GM19043 (cell line): ENCODE measurements at regions not wholly inside any gene's neighbourhood (a gene's known extent, or its start where the extent isn't known, plus 50 kb on each side); places are given as distances from the start of the nearest gene placed in this dataset.

ENCODE experiments used
- ATAC-seq: cut with Tn5 transposase; IDR thresholded peaks from one replicate; pipeline ENCODE4 v1.9.1; 2021; ENCODE audit warnings: low read depth; ENCODE audit not compliant: unreplicated experiment

DNA sequence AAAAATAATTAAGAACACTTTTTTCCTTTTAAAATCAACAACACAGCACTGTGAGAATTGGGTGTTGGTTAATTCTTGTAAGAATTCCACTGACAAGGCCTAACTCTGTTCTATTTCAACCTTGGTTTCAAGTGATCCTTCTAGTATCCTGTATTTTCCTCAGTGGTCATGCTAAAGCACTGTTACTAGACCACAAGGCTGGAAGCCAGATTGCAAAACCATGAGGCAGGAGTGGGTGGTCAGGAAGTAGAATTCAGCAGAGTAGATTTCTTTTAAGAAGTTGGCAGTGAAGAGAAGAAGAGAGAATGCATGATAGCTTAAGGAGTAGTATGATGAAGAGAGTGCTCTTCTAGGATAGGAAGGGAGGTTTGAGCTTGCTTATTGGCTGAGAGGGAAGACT is 71.6 kb upstream of the LEF1 start:
- ATAC-seq = no peak

GRCh38 chr4:108237693-108238092 is 69.0 kb upstream of the LEF1 start:
- no peak for ATAC-seq

- no peak for ATAC-seq
These were observed 67.5 kb upstream of the LEF1 start for GRCh38 chr4:108236264-108236663.

GRCh38 chr4:108227923-108228322 is 59.2 kb upstream of the LEF1 start:
- ATAC-seq = no peak

DNA sequence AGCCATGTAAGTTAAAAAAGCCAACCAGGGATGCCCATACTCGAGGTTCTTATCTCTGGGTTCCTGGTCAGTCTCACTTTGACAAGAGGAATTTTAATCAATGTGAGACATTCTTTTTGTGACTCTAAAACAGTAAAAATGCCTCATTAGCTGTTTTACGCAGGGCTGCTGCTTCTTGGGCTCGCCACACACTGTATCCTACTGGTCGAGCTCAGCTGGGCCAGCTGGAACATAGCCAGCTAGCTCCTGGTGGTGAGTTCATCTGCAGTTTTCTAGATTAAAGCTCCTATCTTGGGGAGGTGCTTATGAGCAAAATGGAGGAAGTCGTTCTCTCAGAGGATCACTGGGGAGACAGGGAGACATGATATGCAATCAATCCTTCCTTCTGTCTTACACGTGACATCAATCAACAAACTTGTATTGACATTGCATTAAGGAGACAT is 55.9 kb upstream of the LEF1 start:
- ATAC-seq = no peak

DNA sequence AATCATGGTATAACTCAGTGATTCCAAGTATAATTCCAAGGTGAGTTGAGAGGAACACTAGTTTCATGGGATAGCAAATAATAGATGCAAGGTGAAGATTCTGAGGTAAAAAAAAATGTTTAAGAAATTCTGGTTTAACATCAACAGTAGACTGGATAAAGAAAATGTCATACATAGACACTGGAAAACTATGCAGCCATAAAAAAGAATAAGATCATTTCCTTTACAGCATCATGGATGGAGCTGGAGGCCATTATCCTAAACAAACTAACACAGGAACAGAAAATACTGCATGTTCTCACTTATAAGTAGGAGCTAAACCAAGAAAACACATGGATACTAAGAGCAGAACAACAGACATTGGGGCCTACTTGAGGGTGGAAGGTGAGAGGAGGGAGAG is 54.6 kb upstream of the LEF1 start:
- no peak for ATAC-seq

DNA sequence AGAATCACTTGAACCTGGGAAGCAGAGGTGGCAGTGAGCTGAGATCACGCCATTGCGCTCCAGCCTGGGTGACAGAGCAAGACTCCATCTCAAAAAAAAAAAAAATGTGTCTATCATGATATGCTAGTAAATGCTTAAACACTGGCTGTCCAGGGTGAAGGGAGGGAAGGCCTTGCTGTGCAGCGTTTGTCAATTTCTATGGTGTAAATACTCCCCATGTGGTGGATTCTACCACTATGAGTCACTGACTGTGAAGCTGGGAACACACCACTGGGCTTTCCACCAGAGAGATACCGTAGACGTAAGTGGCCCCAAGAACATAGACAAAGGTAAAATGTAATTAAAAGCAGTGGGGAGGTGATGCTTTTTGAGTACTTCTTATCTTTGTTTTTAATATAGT is 51.3 kb upstream of the LEF1 start:
- ATAC-seq = no peak
